ENCODE measurements at regions not wholly inside any gene's neighbourhood (a gene's known extent, or its start where the extent isn't known, plus 50 kb on each side); places are given as distances from the start of the nearest gene placed in this dataset.

DNA sequence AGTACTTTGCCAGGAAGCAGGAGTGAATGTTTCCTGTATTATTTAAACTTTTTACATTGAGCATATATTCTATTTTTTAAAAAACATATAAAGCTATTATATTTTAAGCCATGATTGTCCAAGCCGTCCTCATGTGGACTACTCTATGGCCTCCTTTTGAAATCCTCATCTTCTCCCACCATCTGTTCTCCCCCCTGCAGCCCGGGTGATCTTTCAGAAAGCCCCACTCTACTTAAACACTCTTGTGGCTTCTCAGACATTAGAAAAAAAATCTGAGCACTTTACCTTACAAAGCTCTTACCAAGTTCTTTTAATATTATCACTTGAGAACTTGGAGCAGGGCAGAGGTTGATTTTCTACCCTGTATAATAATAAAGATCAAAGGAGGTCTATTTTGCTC, 95.4 kb downstream of the CAVIN4 start:
- no peaks in the 10 kb centered on the region for H3K9me3 ChIP-seq
- no peaks in the 10 kb centered on the region for H3K27me3 ChIP-seq (ENCODE audit: insufficient read depth)
- ChIA-PET POLR2A (no interaction called here), CTCF (interaction anchor here (1.5 kb wide), 1 partner anchor 72 kb away, joined by 4 read pairs; no protein-coding TSS in a partner anchor)
- no peak overlapping the region for H3K4me2 ChIP-seq
- no peaks in the 10 kb centered on the region for H3F3A ChIP-seq (replicated peaks; ENCODE audit: insufficient read depth)
- 12% methylated on average over 2 of the region's 2 CpGs for WGBS (ENCODE audit: low lambda C conversion rate)
- H4K20me1 ChIP-seq (ENCODE audit: insufficient read depth): no peaks in the 10 kb centered on the region
- H3K36me3 ChIP-seq (replicated peaks in 1 of 2; ENCODE audit: control insufficient read depth in 1 of 2, insufficient read depth in 2 of 2, low read length in 1 of 2): no peaks in the 10 kb centered on the region
- H2AFZ ChIP-seq (ENCODE audit: low read depth): no peak overlapping the region
- no peak overlapping the region for H3K27ac ChIP-seq (ENCODE audit: low read depth in 2 of 2, low read length in 1 of 2)
- H3K4me1 ChIP-seq (ENCODE audit: control insufficient read depth in 1 of 2, insufficient read depth in 2 of 2, low read depth in 1 of 2, low read length in 1 of 2): no peaks in the 10 kb centered on the region
- no peak overlapping the region for H3K4me3 ChIP-seq (ENCODE audit: low read depth in 2 of 2, low read length in 1 of 2)
- H3K79me2 ChIP-seq (ENCODE audit: insufficient read depth): no peaks in the 10 kb centered on the region
- H3K9ac ChIP-seq: no peak overlapping the region
- no peaks in the 10 kb centered on the region for H3K9me2 ChIP-seq
- no peak for TF ChIP-seq IRF3 (IDR thresholded peaks at IDR 0.05; ENCODE audit: low read depth, low read length)
- no peak for TF ChIP-seq SIN3A (IDR thresholded peaks at IDR 0.05; ENCODE audit: borderline replicate concordance, low read depth, low read length)
- no peak for TF ChIP-seq FOXM1 (IDR thresholded peaks at IDR 0.05; ENCODE audit: low read depth)
- no peak for TF ChIP-seq TCF12 (IDR thresholded peaks at IDR 0.05)
- TF ChIP-seq NFIC (IDR thresholded peaks at IDR 0.05; ENCODE audit: borderline replicate concordance): no peak
- TF ChIP-seq, protein P1, sequence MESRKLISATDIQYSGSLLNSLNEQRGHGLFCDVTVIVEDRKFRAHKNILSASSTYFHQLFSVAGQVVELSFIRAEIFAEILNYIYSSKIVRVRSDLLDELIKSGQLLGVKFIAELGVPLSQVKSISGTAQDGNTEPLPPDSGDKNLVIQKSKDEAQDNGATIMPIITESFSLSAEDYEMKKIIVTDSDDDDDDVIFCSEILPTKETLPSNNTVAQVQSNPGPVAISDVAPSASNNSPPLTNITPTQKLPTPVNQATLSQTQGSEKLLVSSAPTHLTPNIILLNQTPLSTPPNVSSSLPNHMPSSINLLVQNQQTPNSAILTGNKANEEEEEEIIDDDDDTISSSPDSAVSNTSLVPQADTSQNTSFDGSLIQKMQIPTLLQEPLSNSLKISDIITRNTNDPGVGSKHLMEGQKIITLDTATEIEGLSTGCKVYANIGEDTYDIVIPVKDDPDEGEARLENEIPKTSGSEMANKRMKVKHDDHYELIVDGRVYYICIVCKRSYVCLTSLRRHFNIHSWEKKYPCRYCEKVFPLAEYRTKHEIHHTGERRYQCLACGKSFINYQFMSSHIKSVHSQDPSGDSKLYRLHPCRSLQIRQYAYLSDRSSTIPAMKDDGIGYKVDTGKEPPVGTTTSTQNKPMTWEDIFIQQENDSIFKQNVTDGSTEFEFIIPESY (IDR thresholded peaks at IDR 0.05; ENCODE audit: borderline replicate concordance, low read depth): no peak
- no peak for TF ChIP-seq GATA2 (CRISPR knock-in tag; IDR thresholded peaks at IDR 0.05)
- no peak for TF ChIP-seq RXRA (IDR thresholded peaks at IDR 0.05; ENCODE audit: borderline replicate concordance, low read depth)
- no peak for TF ChIP-seq EP300 (IDR thresholded peaks at IDR 0.05; ENCODE audit: borderline replicate concordance in 1 of 2, low read depth in 1 of 2, low read length in 1 of 2)
- no peak for TF ChIP-seq SMC3 (IDR thresholded peaks at IDR 0.05; ENCODE audit: low read depth, low read length)
- TF ChIP-seq EZH2phosphoT487 (IDR thresholded peaks at IDR 0.05; ENCODE audit: borderline replicate concordance, low read depth): no peak
- TF ChIP-seq PBX3 (IDR thresholded peaks at IDR 0.05): no peak
- no peak for TF ChIP-seq RFX5 (IDR thresholded peaks at IDR 0.05; ENCODE audit: low read length)
- no peak for TF ChIP-seq ELF1 (IDR thresholded peaks at IDR 0.05)
- TF ChIP-seq CTCF (IDR thresholded peaks at IDR 0.05): no peak
- no peak for TF ChIP-seq FOXJ3 (CRISPR knock-in tag; IDR thresholded peaks at IDR 0.05)
- TF ChIP-seq USF2 (IDR thresholded peaks at IDR 0.05; ENCODE audit: borderline replicate concordance, low read depth, low read length): no peak
- TF ChIP-seq NRF1 (IDR thresholded peaks at IDR 0.05; ENCODE audit: low read depth, low read length): no peak
- no peak for DNase-seq

All from SK-N-SH (cell line).